Loucy (cell line): ENCODE measurements at regions not wholly inside any gene's neighbourhood (a gene's known extent, or its start where the extent isn't known, plus 50 kb on each side); places are given as distances from the start of the nearest gene placed in this dataset.

Experiments
- CTCF ChIP-seq: fragments of 200-600 bp; sonication (generic); conservative IDR thresholded peaks from 2 replicates; pipeline ENCODE4 v1.5.1; 2014; ENCODE audit warnings: mild to moderate bottlenecking, antibody characterized with exemption, low read length
- EZH2phosphoT487 ChIP-seq: fragments of 200-600 bp; IDR thresholded peaks from 2 replicates; pipeline ENCODE4 v1.6.1; 2018; ENCODE audit warnings: antibody characterized with exemption, mild to moderate bottlenecking, moderate library complexity, borderline replicate concordance

- TF ChIP-seq CTCF (no peak), EZH2phosphoT487 (no peak)
Measured at GRCh38 chr20:56926501-56926900, 297.4 kb downstream of the TFAP2C start.
